Calu3 (cell line): ENCODE measurements at regions not wholly inside any gene's neighbourhood (a gene's known extent, or its start where the extent isn't known, plus 50 kb on each side); places are given as distances from the start of the nearest gene placed in this dataset.

Experiments
- BruUV-seq: library from RNA; stranded (reverse); fragments of 400-500 nt; replicated peaks from 2 replicates; lab custom pipeline; 2021; lab: Mats Ljungman, UMichigan
- CTCF ChIA-PET: fragments of 300-600 bp; sonication (Branson Sonifier 250); formaldehyde crosslinking; loops from one replicate; lab custom pipeline; 2022; ENCODE audit warnings: antibody characterized with exemption; lab: Charles Lee
- DNase-seq: peaks from one replicate; pipeline ENCODE4 v3.0.0; 2022
- H3K27ac Mint-ChIP-seq: one replicate; pipeline ENCODE4 v1.8.0; 2022; ENCODE audit warnings: mixed read lengths; ENCODE audit not compliant: unreplicated experiment
- H3K27me3 Mint-ChIP-seq: one replicate; pipeline ENCODE4 v1.8.0; 2022; ENCODE audit warnings: mixed read lengths; ENCODE audit not compliant: unreplicated experiment
- H3K36me3 Mint-ChIP-seq: one replicate; pipeline ENCODE4 v1.8.0; 2022; ENCODE audit warnings: mild to moderate bottlenecking, moderate library complexity, mixed read lengths; ENCODE audit not compliant: insufficient read depth, unreplicated experiment
- H3K4me1 Mint-ChIP-seq: one replicate; pipeline ENCODE4 v1.8.0; 2022; ENCODE audit warnings: mild to moderate bottlenecking, low read depth, mixed read lengths; ENCODE audit not compliant: unreplicated experiment
- H3K4me3 Mint-ChIP-seq: one replicate; pipeline ENCODE4 v1.8.0; 2022; ENCODE audit warnings: mild to moderate bottlenecking, low read depth, moderate library complexity, mixed read lengths; ENCODE audit not compliant: unreplicated experiment
- H3K9me3 Mint-ChIP-seq: one replicate; pipeline ENCODE4 v1.8.0; 2022; ENCODE audit warnings: low read depth, mixed read lengths; ENCODE audit not compliant: unreplicated experiment
- intact Hi-C: fragments of 100-400 bp; cut with micrococcal nuclease; formaldehyde crosslinking; loops from one replicate; pipeline ENCODE4 v1.10.0; 2022; ENCODE audit not compliant: unreplicated experiment
- TF ChIP-seq, protein P1 (sequence below): fragments of 200-600 bp; IDR thresholded peaks from one replicate; pipeline ENCODE4 v1.8.0; 2022; ENCODE audit warnings: antibody characterized with exemption; ENCODE audit not compliant: unreplicated experiment

DNA sequence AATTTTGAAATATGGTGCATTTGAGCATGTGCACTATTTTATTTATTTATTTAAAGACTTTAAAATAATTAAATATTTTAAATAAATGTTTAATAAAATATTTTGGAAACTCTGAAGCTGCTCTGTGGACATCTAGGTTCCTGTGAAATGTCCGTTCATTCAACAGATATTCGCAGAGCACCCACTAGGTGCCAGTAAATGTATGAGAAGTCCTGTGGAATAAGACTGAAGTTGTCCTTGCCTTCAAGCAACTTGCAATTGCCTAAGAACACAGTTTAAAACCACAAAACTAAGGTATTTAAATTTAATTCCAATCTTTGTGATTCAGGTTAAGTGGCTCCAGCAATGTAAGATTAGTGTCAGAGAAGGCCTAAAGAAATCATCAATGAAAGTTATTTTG, 306.7 kb downstream of the GBA3 start:
- Mint-ChIP-seq H3K27ac (no peak overlapping the region), H3K4me3 (no peak overlapping the region), H3K27me3 (no peaks in the 10 kb centered on the region), H3K9me3 (no peaks in the 10 kb centered on the region), H3K4me1 (peaks cover 8% of the 10 kb centered on the region), H3K36me3 (no peaks in the 10 kb centered on the region)
- intact Hi-C loops, result no loop called here
- CTCF ChIA-PET, result interaction anchor here (0.6 kb wide), 1 partner anchor 1288 kb away, joined by 3 read pairs; no protein-coding TSS in a partner anchor
- no peak for DNase-seq
- TF ChIP-seq, protein P1, sequence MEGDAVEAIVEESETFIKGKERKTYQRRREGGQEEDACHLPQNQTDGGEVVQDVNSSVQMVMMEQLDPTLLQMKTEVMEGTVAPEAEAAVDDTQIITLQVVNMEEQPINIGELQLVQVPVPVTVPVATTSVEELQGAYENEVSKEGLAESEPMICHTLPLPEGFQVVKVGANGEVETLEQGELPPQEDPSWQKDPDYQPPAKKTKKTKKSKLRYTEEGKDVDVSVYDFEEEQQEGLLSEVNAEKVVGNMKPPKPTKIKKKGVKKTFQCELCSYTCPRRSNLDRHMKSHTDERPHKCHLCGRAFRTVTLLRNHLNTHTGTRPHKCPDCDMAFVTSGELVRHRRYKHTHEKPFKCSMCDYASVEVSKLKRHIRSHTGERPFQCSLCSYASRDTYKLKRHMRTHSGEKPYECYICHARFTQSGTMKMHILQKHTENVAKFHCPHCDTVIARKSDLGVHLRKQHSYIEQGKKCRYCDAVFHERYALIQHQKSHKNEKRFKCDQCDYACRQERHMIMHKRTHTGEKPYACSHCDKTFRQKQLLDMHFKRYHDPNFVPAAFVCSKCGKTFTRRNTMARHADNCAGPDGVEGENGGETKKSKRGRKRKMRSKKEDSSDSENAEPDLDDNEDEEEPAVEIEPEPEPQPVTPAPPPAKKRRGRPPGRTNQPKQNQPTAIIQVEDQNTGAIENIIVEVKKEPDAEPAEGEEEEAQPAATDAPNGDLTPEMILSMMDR, result no peak
- BruUV-seq, result no TSS peak

DNA sequence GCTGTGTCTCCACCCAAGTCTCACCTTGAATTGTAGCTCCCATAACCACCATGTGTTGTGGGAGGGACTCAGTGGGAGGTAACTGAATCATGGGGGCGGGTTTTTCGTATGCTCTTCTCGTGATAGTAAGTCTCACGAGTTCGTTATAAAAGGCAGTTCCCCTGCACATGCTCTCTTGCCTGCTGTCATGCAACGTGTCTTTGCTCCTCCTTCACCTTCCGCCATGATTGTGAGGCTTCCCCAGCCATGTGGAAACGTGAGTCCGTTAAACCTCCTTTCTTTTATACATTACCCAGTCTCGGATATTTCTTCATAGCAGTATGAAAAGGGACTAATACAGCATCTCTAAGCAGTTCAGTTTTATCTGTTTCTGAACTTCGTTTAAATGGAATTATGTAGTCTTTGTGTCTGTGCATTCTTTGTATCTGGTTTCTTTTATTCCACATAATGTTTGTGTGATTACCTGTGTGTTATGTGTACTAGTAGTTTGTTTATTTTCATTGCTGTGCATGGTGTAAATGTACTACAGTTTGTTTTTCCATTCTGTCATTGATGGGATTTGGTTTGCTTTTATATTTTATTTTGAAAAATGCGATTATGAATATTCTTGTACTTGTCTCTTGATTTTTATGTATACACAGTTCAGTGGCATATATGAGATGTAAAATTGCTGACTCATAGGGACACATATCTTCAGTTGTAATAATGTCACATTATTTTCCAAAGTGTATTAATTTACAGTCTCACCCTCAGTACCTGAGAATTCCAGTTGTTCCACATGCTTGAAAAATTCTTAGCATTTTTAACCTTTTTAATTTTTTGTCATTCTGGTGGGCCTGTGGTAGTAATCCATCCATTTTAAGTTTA, 304.9 kb downstream of the GBA3 start:
- CTCF ChIA-PET, result no interaction called here
- Mint-ChIP-seq H3K4me3 (no peak overlapping the region), H3K9me3 (peaks cover 3% of the 10 kb centered on the region), H3K4me1 (peaks cover 8% of the 10 kb centered on the region), H3K36me3 (no peaks in the 10 kb centered on the region), H3K27me3 (no peaks in the 10 kb centered on the region), H3K27ac (no peak overlapping the region)
- no peak for DNase-seq
- TF ChIP-seq, protein P1, result no peak
- intact Hi-C loops, result no loop called here
- no TSS peak for BruUV-seq

DNA sequence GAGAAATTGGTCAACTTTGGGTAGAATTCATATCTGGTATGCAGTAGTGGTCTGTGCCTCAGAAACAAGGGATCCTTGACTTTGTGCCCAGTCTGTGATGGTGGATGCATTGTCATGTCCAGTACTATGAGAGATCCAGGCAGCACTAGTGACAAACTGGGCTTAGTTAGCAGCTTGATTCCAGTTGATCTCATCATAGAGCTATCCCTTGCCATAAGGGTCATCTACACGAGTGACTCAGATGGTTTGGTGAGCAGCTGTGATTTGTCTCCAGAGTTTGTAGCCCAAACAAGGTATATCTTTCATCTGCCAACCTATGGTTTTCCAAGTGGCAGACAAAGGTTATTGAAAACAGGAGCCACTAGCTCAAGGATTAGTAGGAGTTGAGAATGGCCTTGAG, 298.8 kb downstream of the GBA3 start:
- Mint-ChIP-seq H3K36me3 (no peaks in the 10 kb centered on the region), H3K27me3 (no peaks in the 10 kb centered on the region), H3K9me3 (peaks cover 3% of the 10 kb centered on the region), H3K27ac (no peak overlapping the region), H3K4me3 (no peak overlapping the region), H3K4me1 (peaks cover 13% of the 10 kb centered on the region)
- CTCF ChIA-PET, result no interaction called here
- intact Hi-C loops, result no loop called here
- no peak for DNase-seq
- no TSS peak for BruUV-seq
- TF ChIP-seq, protein P1, result no peak

DNA sequence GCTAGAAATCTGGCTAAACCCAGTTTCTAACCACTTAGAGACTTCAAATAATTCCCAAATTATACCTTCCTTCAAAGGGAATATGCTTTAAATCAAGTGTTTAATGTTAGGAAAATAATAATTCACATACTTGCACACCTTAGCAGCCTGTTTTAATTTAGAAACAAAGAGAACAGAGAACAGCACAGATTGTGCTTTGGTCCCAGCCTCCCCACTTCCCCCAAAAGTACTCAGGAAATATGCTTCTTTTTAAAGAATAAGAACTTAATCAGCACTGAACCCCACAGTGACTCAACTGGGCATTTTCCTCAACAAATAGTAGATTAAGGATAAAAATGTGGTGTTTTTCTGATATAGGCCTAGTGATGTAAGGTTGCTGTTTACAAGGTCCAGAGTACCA, 295.8 kb downstream of the GBA3 start:
- peaks cover 25% of the 10 kb centered on the region for H3K4me1 Mint-ChIP-seq
- H3K27me3 Mint-ChIP-seq, result no peaks in the 10 kb centered on the region
- BruUV-seq, result no TSS peak
- no peak for DNase-seq
- no peak overlapping the region for H3K4me3 Mint-ChIP-seq
- H3K9me3 Mint-ChIP-seq, result no peaks in the 10 kb centered on the region
- no peaks in the 10 kb centered on the region for H3K36me3 Mint-ChIP-seq
- CTCF ChIA-PET, result interaction anchor here (0.6 to 3.8 kb wide), 2 partner anchors 19 to 456 kb away, joined by 3 to 10 read pairs; no protein-coding TSS in a partner anchor
- intact Hi-C loops, result no loop called here
- H3K27ac Mint-ChIP-seq, result no peak overlapping the region
- TF ChIP-seq, protein P1, result no peak
